GM12892 (cell line): ENCODE measurements at regions not wholly inside any gene's neighbourhood (a gene's known extent, or its start where the extent isn't known, plus 50 kb on each side); places are given as distances from the start of the nearest gene placed in this dataset.

Experiments
- POLR2A ChIP-seq: IDR thresholded peaks from 2 replicates; pipeline ENCODE4 v1.6.1; 2011; ENCODE audit warnings: low read depth, low read length, control low read depth
- POLR2AphosphoS5 ChIP-seq: IDR thresholded peaks from 2 replicates; pipeline ENCODE4 v1.6.1; 2011; ENCODE audit warnings: low read depth, low read length, control low read depth

GRCh38 chr6:14553515-14553914, 435.9 kb downstream of the CD83 start:
- no peak for TF ChIP-seq POLR2A
- TF ChIP-seq POLR2AphosphoS5, result no peak
